Loucy (cell line): ENCODE measurements at regions not wholly inside any gene's neighbourhood (a gene's known extent, or its start where the extent isn't known, plus 50 kb on each side); places are given as distances from the start of the nearest gene placed in this dataset.

ENCODE experiments used
- CTCF ChIP-seq: fragments of 200-600 bp; sonication (generic); conservative IDR thresholded peaks from 2 replicates; pipeline ENCODE4 v1.5.1; 2014; ENCODE audit warnings: mild to moderate bottlenecking, antibody characterized with exemption, low read length
- EZH2phosphoT487 ChIP-seq: fragments of 200-600 bp; IDR thresholded peaks from 2 replicates; pipeline ENCODE4 v1.6.1; 2018; ENCODE audit warnings: antibody characterized with exemption, mild to moderate bottlenecking, moderate library complexity, borderline replicate concordance

- no peak for TF ChIP-seq CTCF
- TF ChIP-seq EZH2phosphoT487, result no peak
These were observed 780.1 kb downstream of the TFAP2A start for GRCh38 chr6:9634776-9635175.
